Activated T-helper 17 cell treated with anti-CD3 and anti-CD28 coated beads, Interleukin-2, amount 50 U/mL, for 72 hours (primary cell): ENCODE measurements at regions not wholly inside any gene's neighbourhood (a gene's known extent, or its start where the extent isn't known, plus 50 kb on each side); places are given as distances from the start of the nearest gene placed in this dataset.

Source experiments
- ATAC-seq: fragments of 150-1000 bp; cut with Tn5 transposase; replicated peaks from 2 replicates; pipeline ENCODE4 v1.10.0; 2021; ENCODE audit warnings: mild to moderate bottlenecking, moderate library complexity
- H3K27ac Mint-ChIP-seq: one replicate; pipeline ENCODE4 v1.8.0; 2022; ENCODE audit warnings: mixed read lengths
- H3K27me3 Mint-ChIP-seq: one replicate; pipeline ENCODE4 v1.8.0; 2022; ENCODE audit warnings: mixed read lengths
- H3K36me3 Mint-ChIP-seq: one replicate; pipeline ENCODE4 v1.8.0; 2022; ENCODE audit warnings: low read depth, mild to moderate bottlenecking, mixed read lengths
- H3K4me1 Mint-ChIP-seq: one replicate; pipeline ENCODE4 v1.8.0; 2022; ENCODE audit warnings: mixed read lengths
- H3K4me3 Mint-ChIP-seq: one replicate; pipeline ENCODE4 v1.8.0; 2022; ENCODE audit warnings: mild to moderate bottlenecking, mixed read lengths
- H3K9me3 Mint-ChIP-seq: one replicate; pipeline ENCODE4 v1.8.0; 2022; ENCODE audit warnings: mixed read lengths

DNA sequence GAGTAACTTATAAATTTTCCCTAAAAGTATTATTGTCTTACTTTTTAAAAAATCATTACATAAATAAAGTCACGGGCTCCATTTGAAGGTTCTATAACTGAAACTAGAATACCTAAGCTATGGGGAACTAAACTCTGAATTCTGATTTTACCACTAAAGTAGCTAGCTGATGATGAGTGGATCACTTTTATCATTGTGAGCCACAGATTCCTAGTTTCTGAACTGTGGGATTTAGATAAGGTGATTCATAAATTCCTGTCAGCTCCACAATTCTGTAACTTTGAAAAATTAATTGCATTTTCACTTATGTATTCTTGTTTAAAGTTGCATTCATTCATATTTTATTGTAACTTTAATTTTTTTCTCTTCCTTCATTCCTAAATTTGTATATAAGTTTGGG lies 540.9 kb downstream of the GBA3 start:
- Mint-ChIP-seq H3K4me3 (no peak overlapping the region), H3K27ac (no peak overlapping the region), H3K36me3 (no peaks in the 10 kb centered on the region), H3K9me3 (no peaks in the 10 kb centered on the region), H3K4me1 (no peaks in the 10 kb centered on the region), H3K27me3 (no peaks in the 10 kb centered on the region)
- ATAC-seq: no peak

DNA sequence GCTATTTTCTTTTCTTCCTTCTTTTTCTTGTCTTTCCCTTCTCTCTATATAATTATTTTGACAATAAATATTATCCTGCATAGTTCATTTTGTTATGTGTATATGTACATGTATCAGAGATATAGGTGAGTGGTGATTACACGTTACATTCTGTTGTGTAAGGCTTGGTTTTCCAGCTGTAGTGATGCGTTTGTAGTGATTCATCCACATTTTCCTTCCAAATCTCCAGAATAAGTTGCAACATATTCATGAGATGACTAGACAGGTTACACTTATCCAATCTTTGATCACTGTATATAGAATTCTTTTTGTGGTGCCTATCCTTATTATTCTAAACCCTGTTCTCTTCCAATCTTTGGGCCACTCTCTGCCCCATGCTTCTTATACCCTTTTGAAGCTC lies 540.2 kb downstream of the GBA3 start:
- Mint-ChIP-seq H3K9me3 (no peaks in the 10 kb centered on the region), H3K4me3 (no peak overlapping the region), H3K27me3 (no peaks in the 10 kb centered on the region), H3K27ac (no peak overlapping the region), H3K36me3 (no peaks in the 10 kb centered on the region), H3K4me1 (no peaks in the 10 kb centered on the region)
- ATAC-seq: no peak

DNA sequence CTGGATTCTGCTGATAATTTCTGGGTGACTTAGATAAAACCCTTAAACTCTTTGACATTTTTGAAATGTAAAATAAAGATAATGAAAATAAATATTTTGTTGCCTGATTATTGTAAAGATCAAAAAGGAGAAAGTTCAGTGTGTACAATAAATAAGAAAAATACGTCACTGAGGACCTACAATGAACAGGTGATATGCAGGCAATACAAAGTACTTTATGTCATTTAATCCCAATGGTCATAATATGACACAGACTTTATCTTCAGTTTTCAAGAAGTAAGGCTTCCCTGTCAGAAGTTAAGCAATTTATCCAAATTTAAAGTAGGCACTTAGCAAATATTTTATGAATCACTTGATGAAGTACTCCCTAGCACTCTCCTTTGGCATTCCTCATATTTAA lies 532.8 kb downstream of the GBA3 start:
- no peak overlapping the region for H3K4me3 Mint-ChIP-seq
- ATAC-seq: no peak
- H3K4me1 Mint-ChIP-seq: no peaks in the 10 kb centered on the region
- no peaks in the 10 kb centered on the region for H3K9me3 Mint-ChIP-seq
- H3K27ac Mint-ChIP-seq: no peak overlapping the region
- no peaks in the 10 kb centered on the region for H3K36me3 Mint-ChIP-seq
- H3K27me3 Mint-ChIP-seq: no peaks in the 10 kb centered on the region

DNA sequence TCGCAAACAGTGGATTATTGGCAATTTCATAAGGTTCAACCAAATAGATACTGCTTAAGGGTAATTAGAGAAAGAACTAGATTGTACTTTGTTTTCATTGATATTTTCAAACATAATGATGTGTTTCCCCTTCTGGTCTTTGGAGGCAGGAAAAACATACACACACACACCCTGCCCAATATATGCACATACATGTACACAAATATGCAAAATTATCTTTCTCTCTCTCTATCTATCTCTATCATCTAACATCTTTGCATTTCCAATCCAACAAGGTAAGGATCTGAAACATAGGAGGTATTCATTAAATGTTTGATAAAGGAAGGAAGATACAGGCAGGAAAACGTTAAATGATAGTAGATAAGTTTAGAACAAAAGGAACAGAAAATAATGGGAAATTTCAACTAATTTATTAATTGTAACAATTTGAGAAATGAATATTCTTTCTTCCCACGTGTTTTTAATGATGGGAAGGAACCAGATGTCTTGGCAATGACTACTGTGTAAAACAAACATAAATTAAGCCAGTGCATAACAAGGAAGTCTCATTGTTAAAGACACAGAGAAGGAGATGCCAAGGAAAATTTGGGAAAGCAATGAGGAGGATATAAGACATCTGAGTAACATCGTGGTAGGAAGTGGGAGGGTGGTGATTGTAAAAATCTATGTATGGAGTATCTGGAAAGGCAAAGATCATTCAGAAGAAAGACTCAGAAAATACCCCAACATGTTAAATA lies 532.1 kb downstream of the GBA3 start:
- Mint-ChIP-seq H3K4me3 (no peak overlapping the region), H3K27me3 (no peaks in the 10 kb centered on the region), H3K27ac (no peak overlapping the region), H3K4me1 (no peaks in the 10 kb centered on the region), H3K9me3 (no peaks in the 10 kb centered on the region), H3K36me3 (no peaks in the 10 kb centered on the region)
- no peak for ATAC-seq

DNA sequence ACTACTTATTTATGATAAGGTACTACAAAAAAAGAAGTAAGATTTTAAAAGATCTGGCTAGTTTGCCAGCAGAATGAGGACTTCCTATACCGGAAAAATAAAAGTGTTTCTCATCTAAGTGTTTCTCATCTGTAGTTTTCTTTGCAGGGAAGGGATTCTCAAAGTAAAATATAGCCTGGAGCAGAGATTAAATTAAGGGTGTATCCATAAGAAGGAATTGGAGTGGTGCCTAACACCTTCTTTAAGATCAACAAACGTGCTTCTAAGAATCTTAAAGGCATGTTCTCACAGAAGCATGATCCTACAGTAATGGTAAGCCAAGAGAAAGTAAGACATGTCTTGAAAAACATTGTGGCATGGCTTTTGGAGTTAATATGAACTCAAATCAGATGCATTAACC lies 528.2 kb downstream of the GBA3 start:
- Mint-ChIP-seq H3K4me1 (no peaks in the 10 kb centered on the region), H3K27ac (no peak overlapping the region), H3K27me3 (peaks cover 3% of the 10 kb centered on the region), H3K36me3 (no peaks in the 10 kb centered on the region), H3K4me3 (no peak overlapping the region), H3K9me3 (peaks cover 5% of the 10 kb centered on the region)
- no peak for ATAC-seq

DNA sequence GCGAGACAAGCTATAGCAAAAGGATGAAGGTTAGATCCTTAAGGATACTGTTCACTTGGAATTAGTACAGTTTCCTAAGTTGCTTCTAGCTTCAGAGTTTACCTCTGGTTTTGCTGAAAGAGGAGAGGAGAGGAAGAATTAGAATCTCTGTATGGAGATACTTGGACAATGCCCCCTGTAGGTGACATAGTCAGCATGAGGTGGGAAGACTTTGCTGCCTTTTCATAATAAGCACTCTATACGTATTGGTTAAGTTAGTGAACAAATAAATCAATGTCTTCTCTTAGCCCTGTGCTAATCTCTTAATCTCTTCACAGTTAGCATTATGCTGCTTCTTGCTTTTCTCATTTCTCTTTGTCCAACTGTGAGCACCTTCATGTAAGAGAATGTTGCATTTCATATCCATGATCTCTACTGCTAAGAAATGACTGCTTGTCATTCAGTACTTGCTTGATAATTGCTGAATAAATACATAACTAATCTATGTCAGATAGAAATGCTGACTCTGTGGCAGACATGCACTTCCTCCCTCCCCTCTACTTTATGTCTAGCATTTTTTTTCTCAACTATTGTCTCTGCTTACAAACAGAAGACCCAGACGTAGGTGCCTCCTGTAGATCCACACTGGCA lies 527.2 kb downstream of the GBA3 start:
- H3K27me3 Mint-ChIP-seq: peaks cover 3% of the 10 kb centered on the region
- no peaks in the 10 kb centered on the region for H3K36me3 Mint-ChIP-seq
- no peak overlapping the region for H3K4me3 Mint-ChIP-seq
- peaks cover 5% of the 10 kb centered on the region for H3K9me3 Mint-ChIP-seq
- no peaks in the 10 kb centered on the region for H3K4me1 Mint-ChIP-seq
- H3K27ac Mint-ChIP-seq: no peak overlapping the region
- no peak for ATAC-seq

DNA sequence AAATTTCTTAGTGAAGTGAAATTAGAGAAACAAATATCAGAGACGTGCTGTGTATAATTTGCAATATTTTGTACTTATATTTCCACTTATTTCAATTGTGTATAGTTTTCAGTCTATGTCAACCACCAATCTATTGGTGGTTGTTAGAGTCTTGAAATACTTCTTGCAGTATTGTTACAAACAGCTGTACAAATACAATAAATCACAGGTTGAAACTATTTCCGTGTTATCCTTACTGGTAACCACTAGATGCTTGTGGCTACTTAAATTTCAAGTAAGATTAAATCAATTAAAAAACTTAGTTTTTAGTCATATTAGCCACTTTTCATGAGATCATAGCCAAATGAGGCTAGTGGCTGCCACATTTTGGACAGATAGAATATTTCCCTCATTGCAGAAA lies 520.5 kb downstream of the GBA3 start:
- no peak overlapping the region for H3K4me3 Mint-ChIP-seq
- no peaks in the 10 kb centered on the region for H3K4me1 Mint-ChIP-seq
- peaks cover 5% of the 10 kb centered on the region for H3K9me3 Mint-ChIP-seq
- no peak for ATAC-seq
- H3K27me3 Mint-ChIP-seq: peaks cover 3% of the 10 kb centered on the region
- H3K36me3 Mint-ChIP-seq: no peaks in the 10 kb centered on the region
- no peak overlapping the region for H3K27ac Mint-ChIP-seq

DNA sequence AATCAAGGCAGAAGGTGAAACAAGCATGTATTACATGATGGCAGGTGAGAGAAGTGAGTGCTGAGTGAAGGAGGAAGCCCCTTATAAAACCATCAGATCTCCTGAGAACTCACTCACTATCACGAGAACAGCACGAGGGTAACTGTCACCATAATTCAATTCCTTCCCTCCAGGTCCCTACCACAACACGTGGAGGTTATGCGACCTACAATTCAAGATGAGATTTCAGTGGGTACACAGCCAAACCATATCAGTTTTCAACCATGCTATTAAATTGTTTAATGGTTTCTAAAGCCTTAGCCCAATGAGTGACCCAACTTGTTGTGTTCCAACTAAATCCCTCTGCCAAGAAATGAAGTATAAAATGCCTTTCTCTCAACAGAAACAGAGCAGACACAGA lies 519.8 kb downstream of the GBA3 start:
- ATAC-seq: no peak

DNA sequence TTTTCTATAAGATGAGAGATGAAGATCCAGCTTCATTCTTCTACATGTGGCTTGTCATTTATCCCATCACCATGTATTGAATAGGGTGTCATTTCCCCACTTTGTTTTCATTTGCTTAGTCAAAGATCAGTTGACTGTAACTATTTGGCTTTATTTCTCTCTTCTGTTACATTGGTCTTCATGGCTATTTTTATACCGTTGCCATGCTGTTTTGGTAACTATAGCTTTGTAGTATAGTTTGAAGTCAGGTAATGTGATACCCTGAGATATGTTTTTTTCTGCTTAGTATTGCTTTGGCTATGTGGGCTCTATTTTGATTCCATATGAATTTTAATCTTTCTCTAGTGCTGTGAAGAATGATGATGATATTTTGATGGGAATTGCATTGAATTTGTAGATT lies 514.3 kb downstream of the GBA3 start:
- no peaks in the 10 kb centered on the region for H3K9me3 Mint-ChIP-seq
- no peak for ATAC-seq

More for the DNA sequence above, 519.8 kb downstream of the GBA3 start:
- Mint-ChIP-seq H3K9me3 (peaks cover 5% of the 10 kb centered on the region), H3K27ac (no peak overlapping the region), H3K4me3 (no peak overlapping the region), H3K27me3 (peaks cover 3% of the 10 kb centered on the region), H3K36me3 (no peaks in the 10 kb centered on the region), H3K4me1 (no peaks in the 10 kb centered on the region)

DNA sequence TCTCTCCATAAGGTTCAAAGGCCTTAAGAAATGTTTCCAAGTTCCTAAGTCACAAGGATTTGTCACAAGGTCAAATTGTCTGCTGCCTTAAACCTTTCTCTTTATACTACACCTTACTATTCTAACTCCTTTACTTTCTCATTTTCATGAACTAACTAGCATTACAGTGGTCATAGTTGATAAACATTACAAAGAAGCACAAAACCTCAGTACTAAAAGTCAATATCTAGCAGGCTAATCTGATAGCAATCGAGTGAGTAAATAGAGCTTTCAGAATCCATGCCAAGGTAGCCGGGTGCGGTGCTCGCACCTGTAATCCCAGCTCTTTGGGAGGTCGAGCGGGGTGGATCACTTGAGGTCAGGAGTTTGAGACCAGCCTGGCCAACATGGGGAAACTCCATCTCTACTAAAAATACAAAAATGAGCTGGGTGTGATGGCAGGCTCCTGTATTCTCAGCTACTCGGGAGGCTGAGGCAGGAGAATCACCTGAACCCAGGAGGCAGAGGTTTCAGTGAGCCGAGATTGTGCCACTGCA lies 510.0 kb downstream of the GBA3 start:
- no peak for ATAC-seq
- no peaks in the 10 kb centered on the region for H3K9me3 Mint-ChIP-seq
- H3K4me1 Mint-ChIP-seq: no peaks in the 10 kb centered on the region
- no peak overlapping the region for H3K27ac Mint-ChIP-seq
- no peaks in the 10 kb centered on the region for H3K36me3 Mint-ChIP-seq
- no peak overlapping the region for H3K4me3 Mint-ChIP-seq
- H3K27me3 Mint-ChIP-seq: no peaks in the 10 kb centered on the region

More for the DNA sequence above, 514.3 kb downstream of the GBA3 start:
- no peaks in the 10 kb centered on the region for H3K27me3 Mint-ChIP-seq
- H3K36me3 Mint-ChIP-seq: no peaks in the 10 kb centered on the region
- H3K4me1 Mint-ChIP-seq: no peaks in the 10 kb centered on the region
- H3K4me3 Mint-ChIP-seq: no peak overlapping the region
- H3K27ac Mint-ChIP-seq: no peak overlapping the region

DNA sequence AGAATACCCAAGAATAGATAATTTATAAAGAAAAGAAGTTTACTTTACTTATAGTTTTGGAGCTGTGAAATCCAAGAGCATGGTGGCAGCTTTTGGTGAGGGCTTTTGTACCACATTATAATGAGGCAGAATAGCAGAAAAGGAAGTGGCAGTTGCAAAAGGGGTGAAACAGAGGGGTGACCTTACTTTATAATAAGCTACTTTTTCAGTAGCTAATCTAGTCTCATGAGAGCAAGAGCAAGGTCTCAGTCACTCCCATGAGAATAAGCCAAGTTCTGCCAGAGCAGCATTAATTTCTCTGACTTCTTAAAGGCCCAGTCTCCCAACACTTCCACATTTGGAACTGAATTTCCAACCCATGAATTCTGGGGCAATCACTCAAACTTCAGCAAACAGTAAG lies 502.0 kb downstream of the GBA3 start:
- H3K27ac Mint-ChIP-seq: no peak overlapping the region
- ATAC-seq: no peak
- peaks cover 4% of the 10 kb centered on the region for H3K9me3 Mint-ChIP-seq
- no peaks in the 10 kb centered on the region for H3K4me1 Mint-ChIP-seq
- H3K36me3 Mint-ChIP-seq: no peaks in the 10 kb centered on the region
- no peak overlapping the region for H3K4me3 Mint-ChIP-seq
- H3K27me3 Mint-ChIP-seq: no peaks in the 10 kb centered on the region

DNA sequence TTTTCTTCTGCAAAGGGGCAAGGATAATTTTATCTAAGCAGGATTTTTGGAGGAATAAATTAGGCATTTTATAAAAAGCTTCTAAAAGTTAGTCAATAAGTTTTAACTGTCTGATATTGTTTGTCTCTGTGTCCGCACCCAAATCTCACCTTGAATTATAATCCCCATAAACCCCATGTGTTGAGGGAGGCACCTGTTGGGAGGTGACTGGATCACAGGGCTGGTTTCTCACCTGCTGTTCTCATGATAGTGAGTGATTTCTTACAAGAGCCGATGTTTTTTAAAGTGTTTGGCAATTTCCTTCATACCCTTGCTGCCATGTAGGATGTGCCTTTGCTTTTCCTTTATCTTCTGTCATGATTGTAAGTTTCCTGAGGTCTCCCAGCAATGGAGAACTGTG lies 481.4 kb downstream of the GBA3 start:
- Mint-ChIP-seq H3K9me3 (peaks cover 9% of the 10 kb centered on the region), H3K27me3 (peaks cover 7% of the 10 kb centered on the region), H3K4me1 (no peaks in the 10 kb centered on the region), H3K27ac (no peak overlapping the region), H3K4me3 (no peak overlapping the region), H3K36me3 (no peaks in the 10 kb centered on the region)
- no peak for ATAC-seq

DNA sequence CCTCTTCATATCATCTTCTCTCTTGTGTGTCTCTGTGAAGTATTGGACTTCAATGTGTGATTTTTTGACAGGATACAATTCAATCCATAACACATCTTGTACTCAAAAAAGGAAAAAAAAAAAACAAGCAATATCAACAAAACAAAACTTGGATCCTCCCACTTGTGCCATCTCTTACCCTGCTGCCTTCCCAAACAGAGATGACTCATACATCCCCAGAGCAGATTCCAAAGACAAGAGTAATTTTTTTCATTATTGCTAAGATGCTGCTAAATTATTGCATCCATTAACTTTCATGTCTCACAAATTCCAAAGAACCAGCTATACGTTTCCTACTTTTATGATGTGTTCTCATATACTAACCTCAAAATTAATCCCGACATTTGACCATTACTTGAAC lies 479.2 kb downstream of the GBA3 start:
- Mint-ChIP-seq H3K27ac (no peak overlapping the region), H3K4me1 (no peaks in the 10 kb centered on the region), H3K9me3 (peaks cover 6% of the 10 kb centered on the region), H3K36me3 (no peaks in the 10 kb centered on the region), H3K4me3 (no peak overlapping the region), H3K27me3 (peaks cover 2% of the 10 kb centered on the region)
- no peak for ATAC-seq

DNA sequence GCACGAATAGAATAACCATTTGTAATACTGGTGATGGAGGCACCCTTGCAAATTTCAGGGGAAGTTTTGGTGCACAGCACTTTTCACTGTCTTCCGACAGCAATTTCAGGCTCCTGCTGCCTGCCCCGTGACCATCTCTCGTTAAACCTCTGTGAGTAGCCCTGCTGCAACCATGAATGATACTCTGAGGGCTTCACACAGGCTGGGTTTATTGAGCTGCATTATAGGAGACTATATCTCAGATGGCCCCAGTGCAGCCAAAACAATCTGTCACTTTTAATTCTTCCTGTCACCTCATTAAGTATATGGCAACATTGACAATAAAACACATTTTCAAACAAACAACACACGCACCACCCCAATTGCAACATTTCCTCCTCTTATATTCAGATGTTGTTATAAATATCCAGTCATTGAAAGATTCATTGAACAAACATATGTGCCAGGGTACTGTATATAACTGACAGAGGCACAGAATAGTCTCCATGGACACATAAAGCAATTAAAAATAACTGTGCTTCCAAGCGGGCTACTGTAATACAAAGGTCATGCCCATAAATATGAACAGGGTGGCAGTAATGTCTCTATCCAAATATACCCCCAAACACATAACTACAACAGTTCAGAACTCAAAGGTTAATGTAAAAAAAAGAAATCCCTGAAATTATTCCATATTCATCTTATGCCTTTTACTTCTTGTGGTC lies 477.0 kb downstream of the GBA3 start:
- Mint-ChIP-seq H3K9me3 (peaks cover 6% of the 10 kb centered on the region), H3K36me3 (no peaks in the 10 kb centered on the region), H3K4me3 (no peak overlapping the region), H3K4me1 (no peaks in the 10 kb centered on the region), H3K27me3 (no peaks in the 10 kb centered on the region), H3K27ac (no peak overlapping the region)
- no peak for ATAC-seq

DNA sequence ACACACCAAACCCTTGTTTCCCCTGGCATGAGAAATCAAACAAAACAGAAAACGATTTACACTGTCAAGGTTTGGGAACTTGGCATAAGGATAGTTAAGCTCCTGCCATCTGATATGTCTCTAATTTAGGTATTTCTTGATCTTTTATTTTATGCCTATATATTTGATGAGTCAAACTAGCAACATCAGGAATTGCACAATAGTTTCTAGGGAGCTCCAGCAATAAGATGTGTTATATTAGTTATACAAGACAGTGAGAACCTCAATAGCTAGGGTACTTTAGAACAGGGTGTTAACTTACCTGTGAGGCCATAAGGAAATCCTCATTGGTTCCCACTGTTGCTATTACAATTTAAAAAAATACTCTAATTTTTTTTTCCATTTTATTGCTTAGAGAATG lies 474.2 kb downstream of the GBA3 start:
- Mint-ChIP-seq H3K36me3 (no peaks in the 10 kb centered on the region), H3K4me3 (no peak overlapping the region), H3K9me3 (peaks cover 5% of the 10 kb centered on the region), H3K27ac (no peak overlapping the region), H3K27me3 (no peaks in the 10 kb centered on the region), H3K4me1 (no peaks in the 10 kb centered on the region)
- no peak for ATAC-seq
